Uterus (tissue), 2 donors: ENCODE measurements at regions not wholly inside any gene's neighbourhood (a gene's known extent, or its start where the extent isn't known, plus 50 kb on each side); places are given as distances from the start of the nearest gene placed in this dataset.

Experiments used
- POLR2A ChIP-seq, 2 donors: fragments of 450-650 bp; IDR thresholded peaks; one replicate each; pipeline ENCODE4 v1.6.1; 2016; ENCODE audit warnings: antibody characterized with exemption in 2 of 2, mild to moderate bottlenecking in 1 of 2, moderate library complexity in 1 of 2
- TF ChIP-seq, protein P1 (sequence below), 4 experiments: fragments of 200-600 bp in 2 of 4; fragments of 450-650 bp in 2 of 4; sonication (generic) in 2 of 4; IDR thresholded peaks; one replicate each; pipeline ENCODE4 v1.5.1; 2016 to 2019; ENCODE audit warnings: antibody characterized with exemption in 4 of 4, mild to moderate bottlenecking in 2 of 4, moderate library complexity in 1 of 4

DNA sequence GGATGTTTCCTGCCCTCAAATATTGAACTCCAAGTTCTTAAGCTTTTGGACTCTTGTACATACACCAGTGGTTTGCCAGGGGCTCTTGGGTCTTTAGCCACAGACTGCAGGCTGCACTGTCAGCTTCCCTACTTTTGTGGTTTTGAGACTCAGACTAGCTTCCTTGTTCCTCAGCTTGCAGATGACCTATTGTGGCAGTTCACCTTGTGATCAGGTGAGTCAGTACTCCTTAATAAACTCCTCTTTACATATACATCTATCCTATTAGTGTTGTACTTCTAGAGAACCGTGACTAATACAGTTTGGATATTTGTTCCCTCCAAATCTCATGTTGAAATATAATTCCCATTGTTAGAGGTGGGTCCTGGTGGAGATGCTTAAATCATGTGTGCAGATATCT is 681.9 kb upstream of the ARRDC3 start:
- TF ChIP-seq, protein P1, sequence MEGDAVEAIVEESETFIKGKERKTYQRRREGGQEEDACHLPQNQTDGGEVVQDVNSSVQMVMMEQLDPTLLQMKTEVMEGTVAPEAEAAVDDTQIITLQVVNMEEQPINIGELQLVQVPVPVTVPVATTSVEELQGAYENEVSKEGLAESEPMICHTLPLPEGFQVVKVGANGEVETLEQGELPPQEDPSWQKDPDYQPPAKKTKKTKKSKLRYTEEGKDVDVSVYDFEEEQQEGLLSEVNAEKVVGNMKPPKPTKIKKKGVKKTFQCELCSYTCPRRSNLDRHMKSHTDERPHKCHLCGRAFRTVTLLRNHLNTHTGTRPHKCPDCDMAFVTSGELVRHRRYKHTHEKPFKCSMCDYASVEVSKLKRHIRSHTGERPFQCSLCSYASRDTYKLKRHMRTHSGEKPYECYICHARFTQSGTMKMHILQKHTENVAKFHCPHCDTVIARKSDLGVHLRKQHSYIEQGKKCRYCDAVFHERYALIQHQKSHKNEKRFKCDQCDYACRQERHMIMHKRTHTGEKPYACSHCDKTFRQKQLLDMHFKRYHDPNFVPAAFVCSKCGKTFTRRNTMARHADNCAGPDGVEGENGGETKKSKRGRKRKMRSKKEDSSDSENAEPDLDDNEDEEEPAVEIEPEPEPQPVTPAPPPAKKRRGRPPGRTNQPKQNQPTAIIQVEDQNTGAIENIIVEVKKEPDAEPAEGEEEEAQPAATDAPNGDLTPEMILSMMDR (IDR thresholded peaks at IDR 0.05) = no peak
- TF ChIP-seq POLR2A (IDR thresholded peaks at IDR 0.05) = no peak
